ENCODE measurements at regions not wholly inside any gene's neighbourhood (a gene's known extent, or its start where the extent isn't known, plus 50 kb on each side); places are given as distances from the start of the nearest gene placed in this dataset.

DNA sequence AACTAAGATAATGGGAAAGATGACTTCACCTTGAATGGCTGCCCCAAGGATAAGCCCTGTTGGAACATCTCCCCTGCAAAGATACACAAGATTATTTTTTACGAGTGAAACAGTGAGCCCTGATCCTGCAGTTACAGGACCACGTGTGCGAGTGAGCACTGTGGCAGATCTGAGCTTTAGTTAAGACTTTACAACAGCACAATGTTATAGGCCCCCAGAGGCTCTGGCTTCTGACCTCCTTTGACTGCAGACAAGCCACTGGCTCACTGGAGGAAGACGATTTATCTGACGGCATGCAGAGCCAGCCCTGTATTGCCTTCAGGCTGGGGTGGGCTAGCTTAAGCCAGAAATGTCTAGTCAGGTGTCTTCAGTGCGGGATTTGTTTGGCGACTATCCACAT lies 174.4 kb downstream of the ARRDC4 start:
- Histone ChIP-seq H3K27me3 (ENCODE audit: insufficient read depth, low read length) (peaks cover 3% of the 10 kb centered on the region; the same call in 1 of the 2 replicates), H2AFZ (ENCODE audit: low read depth, low read length, poor library complexity, severe bottlenecking) (no peak overlapping the region), H3K4me2 (ENCODE audit: low read length) (no peak overlapping the region), H4K20me1 (ENCODE audit: insufficient read depth) (no peaks in the 10 kb centered on the region), H3K27ac (ENCODE audit: low read depth, low read length) (no peak overlapping the region), H3K36me3 (ENCODE audit: control insufficient read depth in 1 of 2, insufficient read depth in 2 of 2, low read length in 2 of 2) (no peaks in the 10 kb centered on the region), H3K9me2 (ENCODE audit: insufficient read depth) (no peaks in the 10 kb centered on the region), H3K9ac (ENCODE audit: low read length) (no peak overlapping the region), H3K4me1 (ENCODE audit: control insufficient read depth in 1 of 2, insufficient read depth in 2 of 2, low read length in 2 of 2) (no peaks in the 10 kb centered on the region), H3K9me3 (ENCODE audit: control insufficient read depth in 1 of 2, insufficient read depth in 1 of 2, low read depth in 1 of 2, low read length in 2 of 2) (no peaks in the 10 kb centered on the region), H3K79me2 (ENCODE audit: insufficient read depth, low read length) (no peaks in the 10 kb centered on the region), H3K4me3 (replicated peaks in 1 of 2; ENCODE audit: low read depth in 1 of 2, low read length in 2 of 2) (no peak overlapping the region)
- BruUV-seq (replicated peaks): no TSS peak
- ChIA-PET POLR2A (no interaction called here), CTCF (no interaction called here), RAD21 (ENCODE audit: low non-redundant PET in 1 of 2, low total read pairs in 2 of 2, uncharacterized antibody in 2 of 2, unreplicated experiment in 2 of 2) (no interaction called here)
- ATAC-seq (no peak), DNase-seq (ENCODE audit: low read depth, low spot score) (no peak)
- intact Hi-C loops (cut with micrococcal nuclease): no loop called here
- TF ChIP-seq SRF (IDR thresholded peaks at IDR 0.05; ENCODE audit: low read depth): no peak
- TF ChIP-seq ZNF274 (IDR thresholded peaks at IDR 0.05; ENCODE audit: low read depth, low read length): no peak

DNA sequence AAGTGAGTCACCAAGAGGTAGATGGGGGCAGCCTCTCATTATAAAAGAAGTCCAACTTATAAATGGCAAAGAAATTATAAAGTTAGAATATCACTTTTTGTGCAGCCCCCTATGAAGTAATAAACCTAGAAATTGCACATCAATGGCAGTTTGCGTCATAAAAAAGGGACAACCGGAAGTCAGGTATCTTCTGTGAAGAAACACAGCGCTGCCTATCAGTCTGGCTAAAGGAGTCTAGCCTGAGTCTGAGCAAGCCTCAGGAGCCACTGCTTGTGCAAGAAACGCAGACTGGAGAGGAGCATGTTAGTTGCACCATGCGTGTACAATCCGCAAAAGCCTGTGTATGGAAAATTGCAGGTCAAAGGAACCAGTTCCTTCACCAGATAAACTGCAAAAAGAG lies 178.4 kb downstream of the ARRDC4 start:
- intact Hi-C loops (cut with micrococcal nuclease): no loop called here
- no peaks in the 10 kb centered on the region for H3K9me2 ChIP-seq (ENCODE audit: insufficient read depth)
- no peak overlapping the region for H3K9ac ChIP-seq (ENCODE audit: low read length)
- H3K27ac ChIP-seq (ENCODE audit: low read depth, low read length): no peak overlapping the region
- H3K79me2 ChIP-seq (ENCODE audit: insufficient read depth, low read length): no peaks in the 10 kb centered on the region
- H3K36me3 ChIP-seq (ENCODE audit: control insufficient read depth in 1 of 2, insufficient read depth in 2 of 2, low read length in 2 of 2): no peaks in the 10 kb centered on the region
- DNase-seq (ENCODE audit: low read depth, low spot score) (no peak), ATAC-seq (no peak)
- no peak overlapping the region for H3K4me2 ChIP-seq (ENCODE audit: low read length)
- no TSS peak for BruUV-seq (replicated peaks)
- H4K20me1 ChIP-seq (ENCODE audit: insufficient read depth): no peaks in the 10 kb centered on the region
- POLR2A ChIA-PET: no interaction called here
- CTCF ChIA-PET: no interaction called here
- RAD21 ChIA-PET (ENCODE audit: low non-redundant PET in 1 of 2, low total read pairs in 2 of 2, uncharacterized antibody in 2 of 2, unreplicated experiment in 2 of 2): no interaction called here
- H3K4me3 ChIP-seq (replicated peaks in 1 of 2; ENCODE audit: low read depth in 1 of 2, low read length in 2 of 2): no peak overlapping the region
- no peaks in the 10 kb centered on the region for H3K9me3 ChIP-seq (ENCODE audit: control insufficient read depth in 1 of 2, insufficient read depth in 1 of 2, low read depth in 1 of 2, low read length in 2 of 2)
- no peaks in the 10 kb centered on the region; the same call in 1 of the 2 replicates for H3K27me3 ChIP-seq (ENCODE audit: insufficient read depth, low read length)
- H2AFZ ChIP-seq (ENCODE audit: low read depth, low read length, poor library complexity, severe bottlenecking): no peak overlapping the region
- H3K4me1 ChIP-seq (ENCODE audit: control insufficient read depth in 1 of 2, insufficient read depth in 2 of 2, low read length in 2 of 2): no peaks in the 10 kb centered on the region
- TF ChIP-seq, protein P1, sequence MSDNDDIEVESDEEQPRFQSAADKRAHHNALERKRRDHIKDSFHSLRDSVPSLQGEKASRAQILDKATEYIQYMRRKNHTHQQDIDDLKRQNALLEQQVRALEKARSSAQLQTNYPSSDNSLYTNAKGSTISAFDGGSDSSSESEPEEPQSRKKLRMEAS (IDR thresholded peaks at IDR 0.05): no peak
- no peak for TF ChIP-seq EGR1 (IDR thresholded peaks at IDR 0.05; ENCODE audit: low read depth)
- no peak for TF ChIP-seq ZFX (IDR thresholded peaks at IDR 0.05)
- TF ChIP-seq SIN3A (IDR thresholded peaks at IDR 0.05; ENCODE audit: low read depth): no peak
- no peak for TF ChIP-seq ELF1 (IDR thresholded peaks at IDR 0.05; ENCODE audit: borderline replicate concordance, low read depth)
- TF ChIP-seq, protein P2, sequence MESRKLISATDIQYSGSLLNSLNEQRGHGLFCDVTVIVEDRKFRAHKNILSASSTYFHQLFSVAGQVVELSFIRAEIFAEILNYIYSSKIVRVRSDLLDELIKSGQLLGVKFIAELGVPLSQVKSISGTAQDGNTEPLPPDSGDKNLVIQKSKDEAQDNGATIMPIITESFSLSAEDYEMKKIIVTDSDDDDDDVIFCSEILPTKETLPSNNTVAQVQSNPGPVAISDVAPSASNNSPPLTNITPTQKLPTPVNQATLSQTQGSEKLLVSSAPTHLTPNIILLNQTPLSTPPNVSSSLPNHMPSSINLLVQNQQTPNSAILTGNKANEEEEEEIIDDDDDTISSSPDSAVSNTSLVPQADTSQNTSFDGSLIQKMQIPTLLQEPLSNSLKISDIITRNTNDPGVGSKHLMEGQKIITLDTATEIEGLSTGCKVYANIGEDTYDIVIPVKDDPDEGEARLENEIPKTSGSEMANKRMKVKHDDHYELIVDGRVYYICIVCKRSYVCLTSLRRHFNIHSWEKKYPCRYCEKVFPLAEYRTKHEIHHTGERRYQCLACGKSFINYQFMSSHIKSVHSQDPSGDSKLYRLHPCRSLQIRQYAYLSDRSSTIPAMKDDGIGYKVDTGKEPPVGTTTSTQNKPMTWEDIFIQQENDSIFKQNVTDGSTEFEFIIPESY (IDR thresholded peaks at IDR 0.05; ENCODE audit: extremely low read depth, insufficient replicate concordance, low read length): no peak
- TF ChIP-seq POLR2AphosphoS5 (IDR thresholded peaks at IDR 0.05; ENCODE audit: low read depth, low read length): no peak
- no peak for TF ChIP-seq EZH2phosphoT487 (IDR thresholded peaks at IDR 0.05; ENCODE audit: borderline replicate concordance)
- TF ChIP-seq FOSL1 (IDR thresholded peaks at IDR 0.05; ENCODE audit: low read depth): no peak
- no peak for TF ChIP-seq TCF7L2 (IDR thresholded peaks at IDR 0.05; ENCODE audit: borderline replicate concordance, extremely low read depth, insufficient read depth, insufficient read length)
- TF ChIP-seq, protein P3, sequence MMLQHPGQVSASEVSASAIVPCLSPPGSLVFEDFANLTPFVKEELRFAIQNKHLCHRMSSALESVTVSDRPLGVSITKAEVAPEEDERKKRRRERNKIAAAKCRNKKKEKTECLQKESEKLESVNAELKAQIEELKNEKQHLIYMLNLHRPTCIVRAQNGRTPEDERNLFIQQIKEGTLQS (IDR thresholded peaks at IDR 0.05): no peak
- no peak for TF ChIP-seq SRF (IDR thresholded peaks at IDR 0.05; ENCODE audit: low read depth)
- no peak for TF ChIP-seq EZH2 (IDR thresholded peaks at IDR 0.05)
- TF ChIP-seq YY1 (IDR thresholded peaks at IDR 0.05; ENCODE audit: extremely low read depth, insufficient replicate concordance, low read depth, low read length): no peak
- TF ChIP-seq SP1 (IDR thresholded peaks at IDR 0.05; ENCODE audit: low read depth): no peak
- TF ChIP-seq CEBPB (IDR thresholded peaks at IDR 0.05; ENCODE audit: low read depth): no peak
